Body of pancreas (tissue), 4 donors: ENCODE measurements at regions not wholly inside any gene's neighbourhood (a gene's known extent, or its start where the extent isn't known, plus 50 kb on each side); places are given as distances from the start of the nearest gene placed in this dataset.

Experiments used
- ATAC-seq: fragments of 150-250 bp; one replicate; pipeline ENCODE4 v1.9.1; 2016
- DNase-seq, 4 donors: peaks; one replicate each; pipeline ENCODE4 v3.0.0-alpha.2; 2019
- H3K27ac ChIP-seq, 4 donors: fragments of 200-600 bp; sonication (generic); 1 replicate in 3 of 4; 2 replicates in 1 of 4; pipeline versions ENCODE4 v1.5.1 to v1.6.1; 2016 to 2019; ENCODE audit warnings: mild to moderate bottlenecking in 1 of 4, mixed read lengths in 1 of 4, moderate library complexity in 1 of 4
- H3K27me3 ChIP-seq, 2 donors: fragments of 200-600 bp; sonication (generic); one replicate each; pipeline ENCODE4 v1.6.0; 2016; ENCODE audit warnings: mild to moderate bottlenecking in 1 of 2
- H3K36me3 ChIP-seq, 2 donors: fragments of 200-600 bp; sonication (generic); replicated peaks in 1 of 2; 2 replicates each; pipeline ENCODE4 v1.5.1; 2016; ENCODE audit warnings: low read depth in 2 of 2; ENCODE audit not compliant: insufficient read depth in 1 of 2
- H3K4me1 ChIP-seq: fragments of 200-600 bp; sonication (generic); one replicate; pipeline ENCODE4 v1.6.0; 2016
- H3K4me3 ChIP-seq, 2 donors: fragments of 200-600 bp; sonication (generic); 1 replicate in 1 of 2; 2 replicates in 1 of 2; pipeline ENCODE4 v1.5.1; 2016 to 2019
- H3K9me3 ChIP-seq, 3 donors: fragments of 200-600 bp; sonication (generic); 1 replicate in 2 of 3; 2 replicates in 1 of 3; pipeline ENCODE4 v1.5.1; 2016
- CTCF ChIP-seq, 7 experiments: fragments of 450-650 bp in 4 of 7; fragments of 200-600 bp in 3 of 7; sonication (generic) in 3 of 7; IDR thresholded peaks; one replicate each; pipeline ENCODE4 v1.5.1; 2016 to 2019; ENCODE audit warnings: antibody characterized with exemption in 7 of 7
- POLR2A ChIP-seq, 3 donors: fragments of 450-650 bp; IDR thresholded peaks; one replicate each; pipeline ENCODE4 v1.6.1; 2016; ENCODE audit warnings: antibody characterized with exemption in 3 of 3, mild to moderate bottlenecking in 2 of 3
- WGBS, 2 donors: methylation state at CpG; one replicate each; pipeline ENCODE4 v1.1.5; 2017; 5-methylcytosine and 5-hydroxymethylcytosine counted together
- intact Hi-C: fragments of 100-400 bp; cut with DNase I; formaldehyde crosslinking; loops from one replicate; pipeline ENCODE4 v1.15.1; 2023

- Histone ChIP-seq H3K36me3 (no peaks in the 10 kb centered on the region), H3K4me1 (no peaks in the 10 kb centered on the region), H3K9me3 (no peaks in the 10 kb centered on the region), H3K27ac (no peak overlapping the region), H3K4me3 (no peak overlapping the region), H3K27me3 (no peaks in the 10 kb centered on the region)
- no peak for DNase-seq
- no peak for ATAC-seq
- intact Hi-C loops = no loop called here
- no peak for TF ChIP-seq CTCF (IDR thresholded peaks at IDR 0.05)
- no peak for TF ChIP-seq POLR2A (IDR thresholded peaks at IDR 0.05)
Measured at GRCh38 chr1:171420810-171421209, 64.5 kb upstream of the PRRC2C start.

GRCh38 chr1:171421413-171422020 lies 63.8 kb upstream of the PRRC2C start:
- no peak for ATAC-seq
- no peak for DNase-seq

GRCh38 chr1:171422511-171422910 lies 62.8 kb upstream of the PRRC2C start:
- Histone ChIP-seq H3K9me3 (no peaks in the 10 kb centered on the region), H3K4me3 (no peak overlapping the region), H3K27ac (no peak overlapping the region), H3K36me3 (no peaks in the 10 kb centered on the region), H3K27me3 (no peaks in the 10 kb centered on the region), H3K4me1 (no peaks in the 10 kb centered on the region)
- DNase-seq (no peak), ATAC-seq (no peak)
- 51 to 66% methylated on average over 5 of the region's 5 CpGs for WGBS, 2 donors
- TF ChIP-seq POLR2A (IDR thresholded peaks at IDR 0.05) (no peak), CTCF (IDR thresholded peaks at IDR 0.05) (no peak)
- intact Hi-C loops = no loop called here

More at GRCh38 chr1:171421413-171422020, 63.8 kb upstream of the PRRC2C start:
- TF ChIP-seq POLR2A (IDR thresholded peaks at IDR 0.05) = no peak
- no peak for TF ChIP-seq CTCF (IDR thresholded peaks at IDR 0.05)
- Histone ChIP-seq H3K27ac (no peak overlapping the region), H3K9me3 (no peaks in the 10 kb centered on the region), H3K36me3 (no peaks in the 10 kb centered on the region), H3K27me3 (no peaks in the 10 kb centered on the region), H3K4me3 (no peak overlapping the region), H3K4me1 (no peaks in the 10 kb centered on the region)
- 60 to 67% methylated on average over 10 of the region's 10 CpGs for WGBS, 2 donors
- intact Hi-C loops = no loop called here

GRCh38 chr1:171424494-171424893 lies 60.8 kb upstream of the PRRC2C start:
- intact Hi-C loops = no loop called here
- Histone ChIP-seq H3K27ac (no peak overlapping the region), H3K9me3 (no peaks in the 10 kb centered on the region), H3K4me1 (no peaks in the 10 kb centered on the region), H3K4me3 (no peak overlapping the region), H3K36me3 (no peaks in the 10 kb centered on the region), H3K27me3 (no peaks in the 10 kb centered on the region)
- 36 to 42% methylated on average over 4 of the region's 4 CpGs for WGBS, 2 donors
- TF ChIP-seq POLR2A (IDR thresholded peaks at IDR 0.05) = no peak
- no peak for TF ChIP-seq CTCF (IDR thresholded peaks at IDR 0.05)
- no peak for ATAC-seq
- no peak for DNase-seq

GRCh38 chr1:171426645-171427044 lies 58.7 kb upstream of the PRRC2C start:
- intact Hi-C loops = no loop called here
- TF ChIP-seq POLR2A (IDR thresholded peaks at IDR 0.05) = no peak
- no peak for TF ChIP-seq CTCF (IDR thresholded peaks at IDR 0.05)
- DNase-seq (no peak), ATAC-seq (no peak)
- Histone ChIP-seq H3K4me3 (no peak overlapping the region), H3K27me3 (no peaks in the 10 kb centered on the region), H3K9me3 (no peaks in the 10 kb centered on the region), H3K4me1 (no peaks in the 10 kb centered on the region), H3K27ac (no peak overlapping the region), H3K36me3 (no peaks in the 10 kb centered on the region)
- WGBS, 2 donors = 54 to 67% methylated on average over 4 of the region's 4 CpGs
